ENCODE measurements at regions not wholly inside any gene's neighbourhood (a gene's known extent, or its start where the extent isn't known, plus 50 kb on each side); places are given as distances from the start of the nearest gene placed in this dataset.

DNA sequence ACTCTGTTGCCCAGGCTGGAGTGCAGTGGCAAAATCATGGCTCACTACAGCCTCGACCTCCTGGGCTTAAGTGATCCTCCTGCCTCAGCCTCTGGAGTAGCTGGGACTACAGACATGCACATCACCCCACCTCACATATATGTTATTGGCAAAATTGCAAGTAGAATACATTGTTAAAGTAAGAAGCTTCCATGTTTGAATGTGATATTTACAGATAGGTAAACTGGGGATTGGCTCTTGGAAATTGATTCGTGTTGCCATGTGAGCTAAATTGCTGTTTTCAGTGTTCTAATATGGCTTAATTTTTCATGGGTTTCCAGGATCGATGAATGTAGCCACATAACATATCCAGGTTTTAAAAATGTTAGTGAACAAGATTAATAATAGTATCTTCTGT, 149.0 kb upstream of the ZNF217 start:
- Histone ChIP-seq H3K36me3 (ENCODE audit: control insufficient read depth in 2 of 3, insufficient read depth in 3 of 3, low read length in 3 of 3) (no peaks in the 10 kb centered on the region), H3K9me3 (ENCODE audit: control insufficient read depth in 2 of 3, low read length in 3 of 3) (no peaks in the 10 kb centered on the region), H3K4me1 (ENCODE audit: control insufficient read depth in 2 of 2, insufficient read depth in 2 of 2, low read length in 2 of 2) (peaks cover 0 to 7% of the 10 kb centered on the region in 2 donors), H3K4me3 (ENCODE audit: low read length) (no peak overlapping the region), H3K27ac (ENCODE audit: low read depth, low read length) (no peak overlapping the region), H3K27me3 (ENCODE audit: control insufficient read depth in 2 of 2, insufficient read depth in 2 of 2, low read length in 2 of 2) (no peaks in the 10 kb centered on the region)
- ChIA-PET POLR2A (interaction anchor here (0.6 to 1.2 kb wide), 3 partner anchors 13 to 148 kb away, joined by 3 read pairs; no protein-coding TSS in a partner anchor), CTCF (interaction anchor here (0.9 to 1.1 kb wide), 2 partner anchors 157 to 173 kb away, joined by 3 read pairs; no protein-coding TSS in a partner anchor)
- Mint-ChIP-seq H3K4me3 (no peak overlapping the region), H3K27me3 (no peaks in the 10 kb centered on the region), H3K9me3 (no peaks in the 10 kb centered on the region), H3K4me1 (peaks cover 18 to 58% (median 33%) of the 10 kb centered on the region in 7 donors), H3K27ac (peak overlapping the region in 1 of 9 donors; percentile 51), H3K36me3 (peaks cover 0 to 1% (median 0%) of the 10 kb centered on the region in 5 donors)
- ATAC-seq (no peak), DNase-seq (no peak)
- intact Hi-C loops (cut with micrococcal nuclease): no loop called here

DNA sequence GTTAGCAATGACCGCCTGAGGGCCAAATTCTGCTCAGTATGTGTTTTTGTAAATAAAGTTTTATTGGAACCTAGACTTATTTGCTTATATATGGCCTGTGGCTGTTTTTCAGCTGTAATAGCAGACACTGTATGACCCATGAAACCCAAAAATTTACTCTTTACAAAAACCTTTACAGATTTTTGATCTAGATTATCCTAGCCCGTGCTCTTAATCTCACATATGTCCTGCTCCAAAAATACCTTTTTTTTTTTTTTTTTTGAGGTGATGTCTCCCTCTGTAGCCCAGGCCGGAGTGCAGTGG, 148.0 kb upstream of the ZNF217 start:
- DNase-seq: no peak
- POLR2A ChIA-PET: interaction anchor here (0.7 to 1.5 kb wide), 4 partner anchors 9 to 149 kb away, joined by 4 to 8 read pairs (median 6); no protein-coding TSS in a partner anchor
- peaks cover 26 to 68% (median 44%) of the 10 kb centered on the region in 7 donors for H3K4me1 Mint-ChIP-seq
- H3K27me3 ChIP-seq (ENCODE audit: control insufficient read depth in 2 of 2, insufficient read depth in 2 of 2, low read length in 2 of 2): no peaks in the 10 kb centered on the region
- CTCF ChIA-PET: interaction anchor here (0.7 to 0.9 kb wide), 2 partner anchors 129 to 174 kb away, joined by 3 read pairs; no protein-coding TSS in a partner anchor
- peaks cover 0 to 1% (median 0%) of the 10 kb centered on the region in 5 donors for H3K36me3 Mint-ChIP-seq
- no peaks in the 10 kb centered on the region for H3K27me3 Mint-ChIP-seq
- no peak overlapping the region for H3K4me3 ChIP-seq (ENCODE audit: low read length)
- H3K9me3 Mint-ChIP-seq: no peaks in the 10 kb centered on the region
- intact Hi-C loops (cut with micrococcal nuclease): no loop called here
- no peak overlapping the region for H3K4me3 Mint-ChIP-seq
- H3K4me1 ChIP-seq (ENCODE audit: control insufficient read depth in 2 of 2, insufficient read depth in 2 of 2, low read length in 2 of 2): peaks cover 0 to 13% of the 10 kb centered on the region in 2 donors
- peak overlapping the region in 4 of 9 donors; percentile 45 to 98 (median 92) for H3K27ac Mint-ChIP-seq
- H3K9me3 ChIP-seq (ENCODE audit: control insufficient read depth in 2 of 3, low read length in 3 of 3): no peaks in the 10 kb centered on the region
- no peaks in the 10 kb centered on the region for H3K36me3 ChIP-seq (ENCODE audit: control insufficient read depth in 2 of 3, insufficient read depth in 3 of 3, low read length in 3 of 3)
- no peak for ATAC-seq
- no peak overlapping the region for H3K27ac ChIP-seq (ENCODE audit: low read depth, low read length)

GRCh38 chr20:53739799-53740785, 146.5 kb upstream of the ZNF217 start:
- Histone ChIP-seq H3K27ac (ENCODE audit: low read depth, low read length) (peak overlapping the region; percentile 70), H3K36me3 (ENCODE audit: control insufficient read depth in 2 of 3, insufficient read depth in 3 of 3, low read length in 3 of 3) (no peaks in the 10 kb centered on the region), H3K4me3 (ENCODE audit: low read length) (peak overlapping the region; percentile 46), H3K27me3 (ENCODE audit: control insufficient read depth in 2 of 2, insufficient read depth in 2 of 2, low read length in 2 of 2) (no peaks in the 10 kb centered on the region), H3K4me1 (ENCODE audit: control insufficient read depth in 2 of 2, insufficient read depth in 2 of 2, low read length in 2 of 2) (peaks cover 0 to 14% of the 10 kb centered on the region in 2 donors), H3K9me3 (ENCODE audit: control insufficient read depth in 2 of 3, low read length in 3 of 3) (no peaks in the 10 kb centered on the region)
- POLR2A ChIA-PET: interaction anchor here (0.6 to 2.2 kb wide), 14 partner anchors 8 to 130 kb away, joined by 3 to 8 read pairs (median 4); no protein-coding TSS in a partner anchor
- Mint-ChIP-seq H3K4me3 (peak overlapping the region; percentile 81 to 95 (median 88)), H3K4me1 (peaks cover 31 to 77% (median 53%) of the 10 kb centered on the region in 7 donors), H3K27me3 (no peaks in the 10 kb centered on the region), H3K9me3 (no peaks in the 10 kb centered on the region), H3K27ac (peak overlapping the region; percentile 90 to 98 (median 94)), H3K36me3 (no peaks in the 10 kb centered on the region)
- intact Hi-C loops (cut with micrococcal nuclease): loop anchor here (1.0 to 5.0 kb wide), 2 partner anchors 11 to 78 kb away; no protein-coding TSS in a partner anchor
- ATAC-seq: peak; percentile 49
- CTCF ChIA-PET: interaction anchor here (1.0 kb wide), 1 partner anchor 9 kb away, joined by 3 read pairs; no protein-coding TSS in a partner anchor
- DNase-seq: peak in 3 of 9 donors; percentile 17 to 41 (median 27)

GRCh38 chr20:53738945-53739798, 145.5 kb upstream of the ZNF217 start:
- Histone ChIP-seq H3K4me1 (ENCODE audit: control insufficient read depth in 2 of 2, insufficient read depth in 2 of 2, low read length in 2 of 2) (peaks cover 0 to 14% of the 10 kb centered on the region in 2 donors), H3K27me3 (ENCODE audit: control insufficient read depth in 2 of 2, insufficient read depth in 2 of 2, low read length in 2 of 2) (no peaks in the 10 kb centered on the region), H3K36me3 (ENCODE audit: control insufficient read depth in 2 of 3, insufficient read depth in 3 of 3, low read length in 3 of 3) (no peaks in the 10 kb centered on the region), H3K9me3 (ENCODE audit: control insufficient read depth in 2 of 3, low read length in 3 of 3) (no peaks in the 10 kb centered on the region), H3K27ac (ENCODE audit: low read depth, low read length) (no peak overlapping the region), H3K4me3 (ENCODE audit: low read length) (no peak overlapping the region)
- H3K9me3 Mint-ChIP-seq: no peaks in the 10 kb centered on the region
- H3K4me3 Mint-ChIP-seq: peak overlapping the region in 8 of 10 donors; percentile 47 to 95 (median 88)
- no peaks in the 10 kb centered on the region for H3K36me3 Mint-ChIP-seq
- DNase-seq: no peak
- CTCF ChIA-PET: interaction anchor here (0.7 kb wide), 1 partner anchor 15 kb away, joined by 3 read pairs; no protein-coding TSS in a partner anchor
- POLR2A ChIA-PET: interaction anchor here (0.6 to 2.2 kb wide), 11 partner anchors 9 to 131 kb away, joined by 3 to 10 read pairs (median 4); no protein-coding TSS in a partner anchor
- ATAC-seq: no peak
- peak overlapping the region in 8 of 9 donors; percentile 34 to 98 (median 92) for H3K27ac Mint-ChIP-seq
- intact Hi-C loops (cut with micrococcal nuclease): loop anchor here in 1 of 2 donors (5.0 kb wide), 1 partner anchor 77 kb away; no protein-coding TSS in a partner anchor
- peaks cover 26 to 73% (median 53%) of the 10 kb centered on the region in 7 donors for H3K4me1 Mint-ChIP-seq
- H3K27me3 Mint-ChIP-seq: no peaks in the 10 kb centered on the region

GRCh38 chr20:53738039-53738944, 144.7 kb upstream of the ZNF217 start:
- Histone ChIP-seq H3K27me3 (ENCODE audit: control insufficient read depth in 2 of 2, insufficient read depth in 2 of 2, low read length in 2 of 2) (no peaks in the 10 kb centered on the region), H3K27ac (ENCODE audit: low read depth, low read length) (no peak overlapping the region), H3K9me3 (ENCODE audit: control insufficient read depth in 2 of 3, low read length in 3 of 3) (no peaks in the 10 kb centered on the region), H3K4me3 (ENCODE audit: low read length) (no peak overlapping the region), H3K36me3 (ENCODE audit: control insufficient read depth in 2 of 3, insufficient read depth in 3 of 3, low read length in 3 of 3) (no peaks in the 10 kb centered on the region), H3K4me1 (ENCODE audit: control insufficient read depth in 2 of 2, insufficient read depth in 2 of 2, low read length in 2 of 2) (peaks cover 0 to 14% of the 10 kb centered on the region in 2 donors)
- intact Hi-C loops (cut with micrococcal nuclease): loop anchor here in 1 of 2 donors (5.0 kb wide), 1 partner anchor 76 kb away; no protein-coding TSS in a partner anchor
- Mint-ChIP-seq H3K9me3 (no peaks in the 10 kb centered on the region), H3K27me3 (no peaks in the 10 kb centered on the region), H3K36me3 (no peaks in the 10 kb centered on the region), H3K27ac (peak overlapping the region in 5 of 9 donors; percentile 8 to 87 (median 43)), H3K4me3 (peak overlapping the region in 1 of 10 donors; percentile 70), H3K4me1 (peaks cover 28 to 68% (median 50%) of the 10 kb centered on the region in 7 donors)
- ATAC-seq (no peak), DNase-seq (no peak)
- CTCF ChIA-PET: interaction anchor here (0.7 to 1.1 kb wide), 2 partner anchors 15 to 37 kb away, joined by 3 read pairs; no protein-coding TSS in a partner anchor
- POLR2A ChIA-PET: interaction anchor here (0.6 to 2.2 kb wide), 5 partner anchors 10 to 115 kb away, joined by 3 to 8 read pairs (median 7); no protein-coding TSS in a partner anchor
